ENCODE measurements at regions not wholly inside any gene's neighbourhood (a gene's known extent, or its start where the extent isn't known, plus 50 kb on each side); places are given as distances from the start of the nearest gene placed in this dataset.
"Not testable (repeated sequence)": the region's sequence is repeated elsewhere in the genome, so short reads cannot be mapped to it uniquely, and the experiment has no call there.

DNA sequence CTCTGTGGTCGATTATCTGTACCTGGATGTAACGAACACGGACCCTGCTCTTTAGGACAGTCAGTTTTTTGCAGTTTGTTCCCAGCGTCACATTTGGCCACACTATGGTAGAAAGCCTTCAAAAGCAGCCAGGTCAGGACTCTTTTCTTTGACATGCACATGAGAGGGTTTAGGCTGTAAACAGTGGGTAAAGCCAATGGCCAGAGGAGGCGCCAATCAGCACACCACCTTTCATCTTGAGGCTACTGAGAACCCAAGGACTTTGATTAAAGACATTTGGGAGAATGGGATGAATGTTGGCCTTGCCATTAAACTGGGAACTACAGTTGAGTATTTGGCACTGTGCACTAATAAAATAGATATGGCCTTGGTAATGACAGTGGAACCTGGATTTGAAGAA, 225.9 kb downstream of the OXSM start:
- ChIA-PET POLR2A (no interaction called here), SMC1A (ENCODE audit: uncharacterized antibody, unreplicated experiment) (no interaction called here), RAD21 (ENCODE audit: unreplicated experiment) (no interaction called here), CTCF (interaction anchor here (1.4 kb wide), 1 partner anchor 103 kb away, joined by 3 read pairs; no protein-coding TSS in a partner anchor)
- Histone ChIP-seq H3K9me3 (replicated peaks; ENCODE audit: control insufficient read depth, insufficient read depth, low read length) (no peaks in the 10 kb centered on the region), H3K79me2 (ENCODE audit: control insufficient read depth, insufficient read depth, low read length) (no peaks in the 10 kb centered on the region), H3K4me1 (ENCODE audit: control insufficient read depth, insufficient read depth, low read length) (no peaks in the 10 kb centered on the region), H3K4me3 (no peak overlapping the region), H2AFZ (ENCODE audit: control insufficient read depth, low read depth, low read length) (no peak overlapping the region), H4K20me1 (ENCODE audit: control insufficient read depth, insufficient read depth) (no peaks in the 10 kb centered on the region), H3K9ac (ENCODE audit: control insufficient read depth, insufficient read depth, low read length) (no peak overlapping the region), H3K27me3 (replicated peaks in 1 of 2; ENCODE audit: control insufficient read depth in 2 of 2, insufficient read depth in 2 of 2, low read length in 1 of 2) (no peaks in the 10 kb centered on the region), H3K4me2 (ENCODE audit: control insufficient read depth, insufficient read depth) (no peak overlapping the region), H3K36me3 (ENCODE audit: control insufficient read depth in 2 of 2, insufficient read depth in 2 of 2, low read length in 1 of 2) (no peaks in the 10 kb centered on the region), H3K27ac (ENCODE audit: control insufficient read depth, insufficient read depth) (no peak overlapping the region)
- BruUV-seq (replicated peaks), result no TSS peak
- in situ Hi-C loops (cut with MboI) (no loop called here), intact Hi-C loops (cut with micrococcal nuclease; ENCODE audit: unreplicated experiment) (no loop called here)
- no peak for FAIRE-seq
- no peak for DNase-seq (ENCODE audit: low read depth, low spot score)
- TF ChIP-seq POLR2AphosphoS5 (IDR thresholded peaks at IDR 0.05; ENCODE audit: low read length) (no peak), SREBF2 (IDR thresholded peaks at IDR 0.05; ENCODE audit: low read length) (no peak), RAD21 (IDR thresholded peaks at IDR 0.05; ENCODE audit: insufficient read depth, low read depth, low read length) (no peak)
- 22% methylated on average over 5 of the region's 5 CpGs for WGBS (ENCODE audit: insufficient coverage, insufficient replicate concordance, low lambda C conversion rate, missing lambda C conversion rate)
- no peak for ATAC-seq

DNA sequence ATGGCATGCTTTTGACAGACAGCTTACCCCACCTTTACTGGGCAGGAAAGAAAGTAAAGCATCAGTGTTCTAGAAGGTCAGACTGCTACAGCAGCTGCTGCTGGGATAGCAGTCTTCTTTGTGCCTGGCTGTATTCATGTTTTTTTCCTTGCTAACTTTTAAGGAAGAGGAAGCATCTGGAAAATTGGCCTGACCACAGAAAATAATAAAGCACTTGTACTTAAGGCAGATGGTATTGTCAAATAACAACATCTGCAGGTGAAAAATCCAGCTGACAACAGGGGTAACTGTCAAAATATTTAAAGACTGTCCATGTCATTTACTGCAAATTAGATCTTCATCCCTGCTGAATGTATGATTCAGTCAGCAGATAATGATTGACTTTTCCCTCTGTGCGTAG, 229.0 kb downstream of the OXSM start:
- no peak overlapping the region for H3K9ac ChIP-seq (ENCODE audit: control insufficient read depth, insufficient read depth, low read length)
- BruUV-seq (replicated peaks), result no TSS peak
- no peaks in the 10 kb centered on the region for H4K20me1 ChIP-seq (ENCODE audit: control insufficient read depth, insufficient read depth)
- no peak overlapping the region for H3K4me2 ChIP-seq (ENCODE audit: control insufficient read depth, insufficient read depth)
- H3K36me3 ChIP-seq (ENCODE audit: control insufficient read depth in 2 of 2, insufficient read depth in 2 of 2, low read length in 1 of 2), result no peaks in the 10 kb centered on the region
- no peak for TF ChIP-seq ASH2L (IDR thresholded peaks at IDR 0.05; ENCODE audit: borderline replicate concordance, low read depth)
- ChIA-PET CTCF (no interaction called here), POLR2A (no interaction called here), SMC1A (ENCODE audit: uncharacterized antibody, unreplicated experiment) (interaction anchor here (0.8 kb wide), 1 partner anchor 78 kb away, joined by 3 read pairs; no protein-coding TSS in a partner anchor), RAD21 (ENCODE audit: unreplicated experiment) (no interaction called here)
- WGBS (ENCODE audit: insufficient coverage, insufficient replicate concordance, low lambda C conversion rate, missing lambda C conversion rate), result 45% methylated on average over 1 of the region's 1 CpG
- H2AFZ ChIP-seq (ENCODE audit: control insufficient read depth, low read depth, low read length), result no peak overlapping the region
- DNase-seq (ENCODE audit: low read depth, low spot score), result no peak
- no peak overlapping the region for H3K4me3 ChIP-seq
- ATAC-seq, result no peak
- H3K27ac ChIP-seq (ENCODE audit: control insufficient read depth, insufficient read depth), result no peak overlapping the region
- H3K27me3 ChIP-seq (replicated peaks in 1 of 2; ENCODE audit: control insufficient read depth in 2 of 2, insufficient read depth in 2 of 2, low read length in 1 of 2), result no peaks in the 10 kb centered on the region
- no peaks in the 10 kb centered on the region for H3K4me1 ChIP-seq (ENCODE audit: control insufficient read depth, insufficient read depth, low read length)
- intact Hi-C loops (cut with micrococcal nuclease; ENCODE audit: unreplicated experiment), result no loop called here
- H3K9me3 ChIP-seq (replicated peaks; ENCODE audit: control insufficient read depth, insufficient read depth, low read length), result no peaks in the 10 kb centered on the region
- in situ Hi-C loops (cut with MboI), result no loop called here
- FAIRE-seq, result no peak
- no peaks in the 10 kb centered on the region for H3K79me2 ChIP-seq (ENCODE audit: control insufficient read depth, insufficient read depth, low read length)

- POLR2A ChIA-PET; RAD21 ChIA-PET (ENCODE audit: unreplicated experiment); H3K9ac ChIP-seq (ENCODE audit: control insufficient read depth, insufficient read depth, low read length); H3K27ac ChIP-seq (ENCODE audit: control insufficient read depth, insufficient read depth); DNase-seq (ENCODE audit: low read depth, low spot score); H3K4me1 ChIP-seq (ENCODE audit: control insufficient read depth, insufficient read depth, low read length); H3K27me3 ChIP-seq (replicated peaks in 1 of 2; ENCODE audit: control insufficient read depth in 2 of 2, insufficient read depth in 2 of 2, low read length in 1 of 2); CTCF ChIA-PET; ATAC-seq; in situ Hi-C loops (cut with MboI); H3K4me2 ChIP-seq (ENCODE audit: control insufficient read depth, insufficient read depth); H3K4me3 ChIP-seq; FAIRE-seq; SMC1A ChIA-PET (ENCODE audit: uncharacterized antibody, unreplicated experiment); H3K9me3 ChIP-seq (replicated peaks; ENCODE audit: control insufficient read depth, insufficient read depth, low read length); BruUV-seq (replicated peaks); H2AFZ ChIP-seq (ENCODE audit: control insufficient read depth, low read depth, low read length); H3K36me3 ChIP-seq (ENCODE audit: control insufficient read depth in 2 of 2, insufficient read depth in 2 of 2, low read length in 1 of 2); intact Hi-C loops (cut with micrococcal nuclease; ENCODE audit: unreplicated experiment); H4K20me1 ChIP-seq (ENCODE audit: control insufficient read depth, insufficient read depth); H3K79me2 ChIP-seq (ENCODE audit: control insufficient read depth, insufficient read depth, low read length): not testable (repeated sequence)
- WGBS (ENCODE audit: insufficient coverage, insufficient replicate concordance, low lambda C conversion rate, missing lambda C conversion rate), result 39% methylated on average over 3 of the region's 3 CpGs
These were observed 234.3 kb downstream of the OXSM start for GRCh38 chr3:26024206-26024605.
